ENCODE measurements at regions not wholly inside any gene's neighbourhood (a gene's known extent, or its start where the extent isn't known, plus 50 kb on each side); places are given as distances from the start of the nearest gene placed in this dataset.

DNA sequence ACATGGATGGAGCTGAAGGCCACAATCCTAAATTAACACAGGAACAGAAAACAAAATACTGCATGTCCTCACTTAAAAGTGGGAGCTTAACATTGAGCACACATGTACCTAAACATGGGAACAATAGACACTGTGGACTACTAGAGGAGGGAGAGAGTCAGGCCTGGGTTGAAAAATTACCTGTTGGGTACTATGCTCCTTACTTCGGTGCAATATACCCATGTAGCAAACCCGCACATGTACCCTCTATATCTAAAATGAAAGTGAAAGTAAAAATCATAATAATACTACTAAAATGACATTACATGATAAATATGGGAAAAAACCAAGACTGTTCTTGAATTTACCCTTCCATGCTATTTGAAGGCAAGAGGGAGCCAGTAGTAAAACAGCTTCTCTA lies 1273.8 kb upstream of the ADGRB3 start:
- Histone ChIP-seq H3K79me2 (ENCODE audit: low read length) (no peaks in the 10 kb centered on the region), H3K36me3 (ENCODE audit: low read depth, low read length) (no peaks in the 10 kb centered on the region), H3K4me2 (ENCODE audit: low read length) (peak overlapping the region; percentile 69), H2AFZ (ENCODE audit: low read length) (peak overlapping the region; percentile 71), H3K9me2 (replicated peaks; ENCODE audit: low read length) (no peaks in the 10 kb centered on the region), H3K9me3 (ENCODE audit: low read length) (no peaks in the 10 kb centered on the region), H3K27ac (ENCODE audit: low read length) (no peak overlapping the region), H3F3A (ENCODE audit: low read length, unreplicated experiment) (no peaks in the 10 kb centered on the region), H3K27me3 (ENCODE audit: low read length) (no peaks in the 10 kb centered on the region), H4K20me1 (ENCODE audit: low read length) (no peaks in the 10 kb centered on the region), H3K4me3 (ENCODE audit: low read length) (peak overlapping the region; percentile 47; the same call in 1 of the 2 replicates), H3K4me1 (ENCODE audit: insufficient read depth, low read length) (no peaks in the 10 kb centered on the region), H3K9ac (ENCODE audit: low read length) (no peak overlapping the region)
- CTCF ChIA-PET, result no interaction called here
- POLR2A ChIA-PET (ENCODE audit: unreplicated experiment), result no interaction called here
- DNase-seq, result no peak
- no TSS peak for BruUV-seq (replicated peaks)
- ATAC-seq, result no peak
- no peak for TF ChIP-seq CTCF (conservative IDR thresholded peaks at IDR 0.05; ENCODE audit: low read depth, low read length)
- TF ChIP-seq EZH2 (IDR thresholded peaks at IDR 0.05; ENCODE audit: low read length, unreplicated experiment), result no peak
- TF ChIP-seq EZH2phosphoT487 (IDR thresholded peaks at IDR 0.05; ENCODE audit: borderline replicate concordance, low read length), result no peak
- intact Hi-C loops (cut with micrococcal nuclease), result no loop called here

GRCh38 chr6:67358241-67358640 lies 1276.8 kb upstream of the ADGRB3 start:
- no peaks in the 10 kb centered on the region for H3K36me3 ChIP-seq (ENCODE audit: low read depth, low read length)
- H4K20me1 ChIP-seq (ENCODE audit: low read length), result no peaks in the 10 kb centered on the region
- TF ChIP-seq EZH2 (IDR thresholded peaks at IDR 0.05; ENCODE audit: low read length, unreplicated experiment), result no peak
- no peak for TF ChIP-seq EZH2phosphoT487 (IDR thresholded peaks at IDR 0.05; ENCODE audit: borderline replicate concordance, low read length)
- no peak for TF ChIP-seq CTCF (conservative IDR thresholded peaks at IDR 0.05; ENCODE audit: low read depth, low read length)
- no peak overlapping the region for H3K9ac ChIP-seq (ENCODE audit: low read length)
- no peak overlapping the region for H3K27ac ChIP-seq (ENCODE audit: low read length)
- no peaks in the 10 kb centered on the region for H3K9me3 ChIP-seq (ENCODE audit: low read length)
- H3K9me2 ChIP-seq (replicated peaks; ENCODE audit: low read length), result no peaks in the 10 kb centered on the region
- ATAC-seq (no peak), DNase-seq (no peak)
- H3K79me2 ChIP-seq (ENCODE audit: low read length), result no peaks in the 10 kb centered on the region
- no peak overlapping the region for H3K4me2 ChIP-seq (ENCODE audit: low read length)
- intact Hi-C loops (cut with micrococcal nuclease), result no loop called here
- H2AFZ ChIP-seq (ENCODE audit: low read length), result no peak overlapping the region
- H3K4me1 ChIP-seq (ENCODE audit: insufficient read depth, low read length), result no peaks in the 10 kb centered on the region
- CTCF ChIA-PET, result no interaction called here
- H3F3A ChIP-seq (ENCODE audit: low read length, unreplicated experiment), result no peaks in the 10 kb centered on the region
- no peak overlapping the region for H3K4me3 ChIP-seq (ENCODE audit: low read length)
- no peaks in the 10 kb centered on the region for H3K27me3 ChIP-seq (ENCODE audit: low read length)
- POLR2A ChIA-PET (ENCODE audit: unreplicated experiment), result no interaction called here
- no TSS peak for BruUV-seq (replicated peaks)

GRCh38 chr6:67353861-67354260 lies 1281.2 kb upstream of the ADGRB3 start:
- no peaks in the 10 kb centered on the region for H3K79me2 ChIP-seq (ENCODE audit: low read length)
- H3F3A ChIP-seq (ENCODE audit: low read length, unreplicated experiment), result no peaks in the 10 kb centered on the region
- ChIA-PET CTCF (no interaction called here), POLR2A (ENCODE audit: unreplicated experiment) (no interaction called here)
- no peak overlapping the region for H3K27ac ChIP-seq (ENCODE audit: low read length)
- H3K9me2 ChIP-seq (replicated peaks; ENCODE audit: low read length), result no peaks in the 10 kb centered on the region
- intact Hi-C loops (cut with micrococcal nuclease), result no loop called here
- ATAC-seq, result no peak
- no peaks in the 10 kb centered on the region for H3K27me3 ChIP-seq (ENCODE audit: low read length)
- H3K4me2 ChIP-seq (ENCODE audit: low read length), result no peak overlapping the region
- H2AFZ ChIP-seq (ENCODE audit: low read length), result no peak overlapping the region
- H3K9ac ChIP-seq (ENCODE audit: low read length), result no peak overlapping the region
- no TSS peak for BruUV-seq (replicated peaks)
- H4K20me1 ChIP-seq (ENCODE audit: low read length), result no peaks in the 10 kb centered on the region
- no peak overlapping the region for H3K4me3 ChIP-seq (ENCODE audit: low read length)
- DNase-seq, result no peak
- H3K4me1 ChIP-seq (ENCODE audit: insufficient read depth, low read length), result no peaks in the 10 kb centered on the region
- H3K9me3 ChIP-seq (ENCODE audit: low read length), result no peaks in the 10 kb centered on the region
- no peaks in the 10 kb centered on the region for H3K36me3 ChIP-seq (ENCODE audit: low read depth, low read length)
- TF ChIP-seq EZH2 (IDR thresholded peaks at IDR 0.05; ENCODE audit: low read length, unreplicated experiment) (no peak), CTCF (conservative IDR thresholded peaks at IDR 0.05; ENCODE audit: low read depth, low read length) (no peak), EZH2phosphoT487 (IDR thresholded peaks at IDR 0.05; ENCODE audit: borderline replicate concordance, low read length) (no peak)
